HG02938 (cell line): ENCODE measurements at regions not wholly inside any gene's neighbourhood (a gene's known extent, or its start where the extent isn't known, plus 50 kb on each side); places are given as distances from the start of the nearest gene placed in this dataset.

ENCODE experiments used
- ATAC-seq: cut with Tn5 transposase; IDR thresholded peaks from one replicate; pipeline ENCODE4 v1.9.1; 2021; ENCODE audit warnings: mild to moderate bottlenecking, moderate library complexity; ENCODE audit not compliant: unreplicated experiment

GRCh38 chr12:92504594-92504981 lies 198.2 kb upstream of the PLEKHG7 start:
- no peak for ATAC-seq

GRCh38 chr12:92503971-92504593 lies 198.7 kb upstream of the PLEKHG7 start:
- no peak for ATAC-seq

GRCh38 chr12:92503029-92503931 lies 199.5 kb upstream of the PLEKHG7 start:
- peak; percentile 66 for ATAC-seq

GRCh38 chr12:92502417-92503028 lies 200.3 kb upstream of the PLEKHG7 start:
- ATAC-seq: peak; percentile 50

GRCh38 chr12:92496790-92497189 lies 206.0 kb upstream of the PLEKHG7 start:
- ATAC-seq: peak; percentile 62

GRCh38 chr12:92495108-92495507 lies 207.7 kb upstream of the PLEKHG7 start:
- ATAC-seq: no peak

- ATAC-seq: peak; percentile 68
These were observed 209.0 kb upstream of the PLEKHG7 start for GRCh38 chr12:92493816-92494215.

- no peak for ATAC-seq
These were observed 209.8 kb upstream of the PLEKHG7 start for GRCh38 chr12:92492995-92493394.

- no peak for ATAC-seq
These were observed 210.5 kb upstream of the PLEKHG7 start for GRCh38 chr12:92492291-92492690.

GRCh38 chr12:92489781-92490180 lies 213.0 kb upstream of the PLEKHG7 start:
- ATAC-seq: no peak

- no peak for ATAC-seq
These were observed 214.1 kb upstream of the PLEKHG7 start for GRCh38 chr12:92488735-92489134.

GRCh38 chr12:92487138-92487485 lies 215.7 kb upstream of the PLEKHG7 start:
- no peak for ATAC-seq

- no peak for ATAC-seq
These were observed 216.2 kb upstream of the PLEKHG7 start for GRCh38 chr12:92486443-92487137.

GRCh38 chr12:92485351-92486348 lies 217.1 kb upstream of the PLEKHG7 start:
- ATAC-seq: no peak

- ATAC-seq: no peak
These were observed 220.2 kb upstream of the PLEKHG7 start for GRCh38 chr12:92482599-92482998.

GRCh38 chr12:92481066-92481465 lies 221.7 kb upstream of the PLEKHG7 start:
- ATAC-seq: no peak

- ATAC-seq: no peak
These were observed 224.1 kb upstream of the PLEKHG7 start for GRCh38 chr12:92478692-92479091.

- ATAC-seq: no peak
These were observed 225.9 kb upstream of the PLEKHG7 start for GRCh38 chr12:92476844-92477243.

- ATAC-seq: no peak
These were observed 229.2 kb upstream of the PLEKHG7 start for GRCh38 chr12:92473564-92473963.

- ATAC-seq: no peak
These were observed 230.6 kb upstream of the PLEKHG7 start for GRCh38 chr12:92472201-92472600.
